MM.1S (cell line): ENCODE measurements at regions not wholly inside any gene's neighbourhood (a gene's known extent, or its start where the extent isn't known, plus 50 kb on each side); places are given as distances from the start of the nearest gene placed in this dataset.

ENCODE experiments used
- EZH2 ChIP-seq: fragments of 300-600 bp; sonication (generic); optimal IDR thresholded peaks from 2 replicates; pipeline ENCODE3; 2017; ENCODE audit warnings: low read depth, mild to moderate bottlenecking, antibody characterized with exemption, low read length, mixed read lengths
- TF ChIP-seq, protein P1 (sequence below): fragments of 300-600 bp; sonication (generic); IDR thresholded peaks from 2 replicates; pipeline ENCODE4 v1.5.1; 2016; ENCODE audit warnings: antibody characterized with exemption, low read length, mixed read lengths

DNA sequence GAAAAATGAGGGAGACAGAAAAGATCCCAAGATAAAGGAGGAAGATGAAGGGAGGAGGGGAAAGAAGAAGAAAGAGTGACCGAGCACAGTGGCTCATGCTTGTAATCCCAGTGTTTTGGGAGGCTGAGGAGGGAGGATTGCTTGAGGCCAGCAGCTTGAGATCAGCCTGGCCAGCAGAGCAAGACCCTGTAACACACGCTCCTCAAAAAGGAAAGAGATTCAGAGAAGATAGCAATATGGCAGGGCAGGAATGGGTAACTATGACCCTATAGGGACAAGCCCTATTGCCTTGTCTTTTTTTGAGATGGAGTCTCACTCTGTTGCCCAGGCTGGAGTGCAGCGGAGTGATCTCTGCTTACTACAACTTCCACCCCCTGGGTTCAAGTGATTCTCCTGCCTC, 116.9 kb upstream of the MAP1LC3B2 start:
- TF ChIP-seq, protein P1, sequence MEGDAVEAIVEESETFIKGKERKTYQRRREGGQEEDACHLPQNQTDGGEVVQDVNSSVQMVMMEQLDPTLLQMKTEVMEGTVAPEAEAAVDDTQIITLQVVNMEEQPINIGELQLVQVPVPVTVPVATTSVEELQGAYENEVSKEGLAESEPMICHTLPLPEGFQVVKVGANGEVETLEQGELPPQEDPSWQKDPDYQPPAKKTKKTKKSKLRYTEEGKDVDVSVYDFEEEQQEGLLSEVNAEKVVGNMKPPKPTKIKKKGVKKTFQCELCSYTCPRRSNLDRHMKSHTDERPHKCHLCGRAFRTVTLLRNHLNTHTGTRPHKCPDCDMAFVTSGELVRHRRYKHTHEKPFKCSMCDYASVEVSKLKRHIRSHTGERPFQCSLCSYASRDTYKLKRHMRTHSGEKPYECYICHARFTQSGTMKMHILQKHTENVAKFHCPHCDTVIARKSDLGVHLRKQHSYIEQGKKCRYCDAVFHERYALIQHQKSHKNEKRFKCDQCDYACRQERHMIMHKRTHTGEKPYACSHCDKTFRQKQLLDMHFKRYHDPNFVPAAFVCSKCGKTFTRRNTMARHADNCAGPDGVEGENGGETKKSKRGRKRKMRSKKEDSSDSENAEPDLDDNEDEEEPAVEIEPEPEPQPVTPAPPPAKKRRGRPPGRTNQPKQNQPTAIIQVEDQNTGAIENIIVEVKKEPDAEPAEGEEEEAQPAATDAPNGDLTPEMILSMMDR, result no peak
- no peak for TF ChIP-seq EZH2
